Activated CD4-positive, alpha-beta T cell treated with anti-CD3 and anti-CD28 coated beads, Interleukin-2, amount 50 U/mL, for 4 hours (primary cell): ENCODE measurements at regions not wholly inside any gene's neighbourhood (a gene's known extent, or its start where the extent isn't known, plus 50 kb on each side); places are given as distances from the start of the nearest gene placed in this dataset.

ENCODE experiments used
- DNase-seq, 2 experiments: peaks; one replicate each; pipeline ENCODE4 v3.0.0-alpha.2; 2020

DNA sequence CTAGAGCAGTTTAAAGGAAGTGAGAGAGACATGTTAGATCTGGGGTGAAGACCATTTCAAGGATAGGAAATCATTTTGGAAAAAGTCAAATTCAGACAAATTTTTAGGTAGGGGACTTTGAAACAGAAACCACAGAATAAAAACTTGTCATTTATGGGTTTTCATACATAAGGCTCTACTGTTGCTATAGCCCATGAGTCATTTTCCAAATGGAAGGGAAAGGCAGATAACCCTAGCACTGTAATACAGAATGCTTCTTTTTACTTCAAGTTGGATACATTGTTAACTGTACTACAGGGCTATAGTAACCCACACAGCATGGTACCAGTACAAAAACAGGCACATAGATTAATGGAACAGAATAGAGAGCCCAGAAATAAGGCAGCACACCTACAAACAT is 455.4 kb downstream of the EBF1 start:
- no peak for DNase-seq

DNA sequence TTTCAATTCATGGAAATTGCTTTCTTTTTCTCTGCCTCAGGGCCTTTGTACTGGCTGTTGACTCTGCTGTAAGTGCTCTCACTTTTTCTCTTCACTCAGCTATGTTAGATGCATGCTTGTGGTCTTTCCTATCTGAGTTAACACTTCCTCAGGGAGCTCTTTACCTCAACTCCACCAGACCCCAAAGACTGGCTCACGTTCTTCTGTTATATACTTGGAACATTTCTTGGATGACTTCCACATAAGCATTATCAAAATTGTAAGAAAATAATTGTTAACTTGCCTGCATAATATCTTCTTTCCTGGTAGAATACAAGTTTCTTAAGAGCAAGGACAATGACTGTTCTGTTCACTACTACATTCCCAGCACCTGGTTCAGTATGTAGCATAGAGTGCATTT is 455.9 kb downstream of the EBF1 start:
- no peak for DNase-seq

DNA sequence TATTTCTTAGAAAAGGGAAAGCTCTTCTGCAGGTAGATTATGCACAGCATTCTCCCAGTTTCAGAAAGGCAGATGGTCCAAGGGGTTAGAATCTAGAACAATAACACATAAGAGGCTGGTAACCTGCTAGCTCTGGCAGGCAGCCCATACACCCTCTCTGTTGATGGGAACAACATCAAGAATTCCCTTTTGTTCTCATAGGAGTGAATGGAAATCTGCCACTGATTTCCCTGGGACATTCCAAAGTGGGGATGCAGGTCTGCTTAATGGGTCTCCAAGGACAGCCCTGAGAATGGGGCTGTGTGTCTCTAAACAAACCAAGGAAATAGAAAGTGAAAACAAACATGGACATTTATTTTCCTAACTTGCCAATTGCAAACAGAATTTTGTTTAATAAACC is 456.8 kb downstream of the EBF1 start:
- no peak for DNase-seq

DNA sequence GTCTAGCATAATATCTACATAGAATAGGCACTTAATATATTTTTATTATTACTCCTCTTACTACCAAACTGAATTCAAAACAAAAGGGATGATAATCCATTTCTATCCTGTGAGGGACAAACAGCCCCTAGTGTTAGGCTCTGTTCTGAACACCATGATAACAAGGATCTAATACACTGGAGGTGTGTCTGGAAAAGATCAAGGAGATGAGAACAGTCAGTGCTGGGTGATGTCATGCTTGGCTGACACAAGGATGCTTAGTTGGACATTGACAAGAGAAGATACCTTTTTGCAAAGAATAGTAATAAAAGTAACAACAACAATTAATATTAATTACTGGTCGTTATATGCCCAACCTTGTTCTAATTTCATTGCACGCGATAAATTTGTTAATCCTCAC is 458.7 kb downstream of the EBF1 start:
- no peak for DNase-seq

DNA sequence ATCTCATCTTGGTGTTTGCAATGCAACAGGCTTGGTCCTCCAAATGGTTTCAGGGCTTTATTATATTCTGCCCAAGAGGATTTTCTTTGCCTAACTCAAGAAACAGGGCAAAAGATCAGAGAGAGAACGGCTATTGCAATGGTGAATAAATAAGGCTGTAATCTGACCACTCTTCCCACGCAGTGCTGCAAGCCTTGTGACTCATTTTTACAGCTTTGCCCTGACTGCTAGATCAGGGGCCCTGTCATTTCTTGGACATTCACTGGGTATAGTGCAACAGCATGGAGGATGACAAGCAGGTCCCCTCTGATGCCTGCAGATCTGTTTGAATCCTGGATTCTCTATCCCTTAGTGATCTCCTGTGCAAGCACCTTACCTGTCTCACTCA is 459.1 kb downstream of the EBF1 start:
- no peak for DNase-seq

DNA sequence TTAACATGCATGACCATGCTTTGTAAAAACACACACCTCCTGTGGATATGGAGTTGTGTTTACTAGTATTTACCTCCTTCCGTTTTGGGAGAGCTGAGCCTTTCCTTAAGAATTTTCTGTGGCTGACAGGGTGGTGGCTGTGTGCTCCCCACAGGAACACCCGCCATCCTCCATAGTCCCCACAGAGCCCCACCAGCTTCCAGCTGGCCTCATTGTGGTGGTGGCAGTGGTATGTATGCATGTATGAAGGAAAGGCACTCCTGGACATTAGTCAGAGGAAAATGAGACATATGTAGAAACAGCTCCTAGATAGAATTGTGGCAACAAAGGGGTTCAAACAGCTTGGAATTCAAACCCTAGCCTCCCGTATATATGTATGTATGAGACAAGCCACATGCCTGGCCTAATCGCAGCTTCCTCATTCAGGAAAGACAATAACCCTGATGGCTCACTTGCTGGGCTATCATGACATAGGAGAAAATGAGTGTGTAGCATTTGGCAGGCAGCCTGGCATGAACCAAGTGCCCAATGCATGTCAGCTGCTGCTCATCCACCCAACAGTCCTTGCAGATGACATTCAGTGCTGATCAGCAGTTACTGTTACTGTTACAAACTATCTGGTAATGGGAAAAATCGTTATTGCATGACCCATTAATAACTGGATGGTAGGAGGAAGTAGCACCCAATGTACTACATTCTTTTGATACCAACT is 459.7 kb downstream of the EBF1 start:
- DNase-seq = no peak

DNA sequence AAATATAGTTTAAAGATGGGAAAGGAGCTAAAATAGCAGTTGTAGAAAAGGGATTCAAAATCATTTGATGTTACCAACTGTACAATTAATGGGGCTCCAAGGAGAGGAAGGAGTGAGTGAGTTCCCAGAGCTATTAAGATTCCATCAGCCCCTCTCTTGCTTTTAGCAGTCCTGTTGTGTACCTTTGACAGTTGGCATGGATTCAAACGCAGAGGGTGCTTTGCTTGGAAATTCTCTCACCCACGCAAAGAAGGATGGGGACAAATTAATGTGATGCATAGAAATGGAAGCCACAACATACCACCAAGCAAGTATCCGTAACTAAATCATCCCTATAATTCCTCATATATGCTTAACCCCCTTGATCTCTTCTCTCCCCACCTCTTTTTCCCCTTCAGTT is 461.3 kb downstream of the EBF1 start:
- no peak for DNase-seq

DNA sequence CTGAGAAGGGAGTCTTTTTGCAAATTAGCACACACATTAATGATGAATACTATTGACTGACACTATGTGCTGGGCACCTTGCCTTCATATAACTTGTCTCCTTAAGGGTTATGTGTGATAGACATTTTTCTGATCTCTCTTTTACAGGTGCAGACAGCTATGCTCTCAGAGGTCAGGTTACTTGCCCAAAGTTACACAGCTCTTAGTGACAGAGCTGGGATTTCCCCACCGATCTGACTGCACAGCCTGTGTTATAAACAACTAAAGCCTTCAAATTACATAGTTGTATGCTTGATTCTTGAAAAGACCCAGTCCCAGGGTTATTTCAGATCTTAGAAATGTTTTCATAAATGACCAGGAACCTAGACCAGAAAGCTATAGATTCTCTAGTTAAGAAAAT is 462.7 kb downstream of the EBF1 start:
- no peak for DNase-seq

DNA sequence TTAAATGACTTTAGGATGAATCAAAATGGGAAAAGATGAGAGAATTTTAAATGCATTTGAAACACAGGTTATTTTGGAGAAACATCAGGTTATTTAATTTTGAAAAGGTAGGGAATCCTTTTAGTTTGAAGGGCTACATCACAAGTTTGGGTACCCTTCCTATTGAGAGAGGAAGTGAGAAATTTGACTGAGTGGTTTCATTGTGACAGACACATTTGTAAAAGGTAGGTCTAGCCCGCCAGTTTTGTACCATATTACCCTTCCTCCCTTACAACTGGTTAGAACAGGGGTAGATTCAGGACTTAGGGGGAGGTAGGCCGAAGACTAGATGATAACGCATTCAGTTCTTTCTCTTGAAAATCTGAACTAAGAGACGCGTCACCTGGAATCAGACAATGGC is 464.2 kb downstream of the EBF1 start:
- DNase-seq = no peak

DNA sequence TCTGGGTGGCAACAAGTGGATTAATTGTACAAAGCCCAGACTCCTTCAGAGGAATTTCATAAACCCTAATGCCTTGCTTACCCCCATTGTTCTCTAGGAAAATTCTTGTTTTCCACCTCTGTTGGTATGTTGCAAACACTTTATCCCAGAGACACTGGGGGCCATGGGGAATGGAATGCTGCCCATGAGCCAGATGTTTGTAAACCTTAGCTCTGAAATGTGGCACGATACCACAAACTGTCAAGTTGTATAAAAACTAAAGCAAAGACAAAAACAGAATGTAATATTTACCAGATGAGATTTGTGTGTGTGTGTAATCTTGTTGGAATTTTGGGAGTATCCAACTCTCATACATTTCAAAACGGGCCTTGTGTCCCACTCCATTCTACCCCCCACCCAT is 465.0 kb downstream of the EBF1 start:
- no peak for DNase-seq

DNA sequence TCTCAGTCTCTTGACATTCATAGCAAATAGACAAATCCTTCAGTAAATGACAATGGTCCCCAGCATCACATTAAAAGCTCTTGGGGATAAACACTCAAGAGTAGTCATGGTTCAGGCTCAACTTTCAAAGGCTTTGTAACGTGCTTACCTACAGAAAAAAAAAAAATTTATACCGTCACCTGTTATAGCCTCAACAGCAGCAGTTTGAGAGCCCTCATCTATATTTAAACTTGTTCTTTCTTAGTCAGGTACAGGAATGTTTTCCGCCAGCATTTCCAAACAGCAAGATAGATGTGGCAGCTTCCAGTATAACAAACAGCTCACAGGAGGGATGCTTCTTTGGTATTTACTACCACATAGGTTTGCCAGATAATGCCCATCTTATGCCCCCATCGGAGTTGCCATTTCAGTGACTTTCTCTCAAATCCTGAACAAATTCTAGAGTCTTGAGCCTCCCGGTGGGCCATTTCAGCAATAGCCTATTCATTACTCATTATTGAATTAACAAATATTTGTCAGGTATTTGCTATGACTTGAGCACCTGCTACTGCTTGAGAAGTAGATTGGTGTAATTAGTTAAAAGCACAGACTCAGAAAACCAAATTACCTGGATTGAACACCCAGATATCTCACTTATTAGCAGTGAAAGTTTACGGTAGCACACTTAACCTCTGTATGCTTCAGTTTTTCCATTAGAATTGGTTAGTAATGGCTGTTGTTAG is 470.0 kb downstream of the EBF1 start:
- DNase-seq = no peak

DNA sequence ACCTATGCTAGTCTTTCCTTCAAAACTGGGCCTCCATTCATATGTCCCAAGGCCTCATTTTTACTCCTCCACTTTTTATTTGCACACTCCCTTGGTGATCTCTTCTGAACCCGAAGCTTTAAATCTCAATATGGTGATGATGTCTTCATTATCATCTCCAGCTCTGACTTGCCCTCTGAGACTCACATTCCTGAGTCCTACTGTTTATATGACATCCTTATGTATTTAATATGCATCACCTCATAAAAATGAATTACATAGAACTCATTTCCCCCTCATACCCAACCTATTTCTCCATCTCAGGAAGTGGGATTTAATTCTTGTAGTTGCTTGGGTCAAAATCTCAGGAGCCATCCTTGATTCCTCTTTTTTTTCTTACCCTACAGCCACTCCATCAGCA is 473.0 kb downstream of the EBF1 start:
- no peak for DNase-seq

DNA sequence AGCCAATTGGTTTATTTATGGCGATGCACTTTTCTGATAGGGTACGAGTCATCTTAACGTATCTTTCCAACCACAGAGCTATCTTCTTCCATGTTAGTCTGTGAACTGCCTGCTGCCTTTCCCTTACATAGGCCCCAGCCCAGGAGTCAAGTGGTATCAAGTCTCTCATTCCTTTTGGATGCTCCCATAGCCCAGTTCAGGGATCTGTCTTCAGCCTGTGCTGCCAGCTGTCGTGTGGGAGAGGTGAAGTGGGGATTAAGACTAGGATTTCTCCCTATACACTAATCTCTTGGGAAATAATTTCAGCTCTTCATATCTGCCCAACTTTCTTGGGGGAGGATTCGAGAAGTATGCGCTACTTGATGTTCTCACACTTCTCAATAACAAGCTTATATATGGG is 475.7 kb downstream of the EBF1 start:
- no peak for DNase-seq

DNA sequence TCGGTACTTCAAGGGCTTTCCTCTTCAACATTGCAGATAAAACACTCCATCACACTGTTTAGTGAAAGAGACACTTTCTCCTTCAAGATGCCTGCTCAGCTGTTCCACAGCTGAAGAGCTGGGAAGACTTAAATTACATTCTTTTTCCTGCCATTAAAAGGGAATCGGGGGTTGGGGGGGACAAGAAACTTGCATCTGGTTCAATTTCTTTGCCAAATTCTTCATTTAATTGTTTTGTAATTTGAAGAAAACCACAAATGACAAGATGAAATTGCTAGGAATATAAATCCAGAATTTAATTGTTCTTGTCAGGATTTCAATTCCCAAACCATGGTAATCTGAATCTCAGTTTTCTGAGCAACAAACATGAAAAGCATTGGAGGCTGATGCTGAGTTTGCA is 478.3 kb downstream of the EBF1 start:
- DNase-seq = no peak

DNA sequence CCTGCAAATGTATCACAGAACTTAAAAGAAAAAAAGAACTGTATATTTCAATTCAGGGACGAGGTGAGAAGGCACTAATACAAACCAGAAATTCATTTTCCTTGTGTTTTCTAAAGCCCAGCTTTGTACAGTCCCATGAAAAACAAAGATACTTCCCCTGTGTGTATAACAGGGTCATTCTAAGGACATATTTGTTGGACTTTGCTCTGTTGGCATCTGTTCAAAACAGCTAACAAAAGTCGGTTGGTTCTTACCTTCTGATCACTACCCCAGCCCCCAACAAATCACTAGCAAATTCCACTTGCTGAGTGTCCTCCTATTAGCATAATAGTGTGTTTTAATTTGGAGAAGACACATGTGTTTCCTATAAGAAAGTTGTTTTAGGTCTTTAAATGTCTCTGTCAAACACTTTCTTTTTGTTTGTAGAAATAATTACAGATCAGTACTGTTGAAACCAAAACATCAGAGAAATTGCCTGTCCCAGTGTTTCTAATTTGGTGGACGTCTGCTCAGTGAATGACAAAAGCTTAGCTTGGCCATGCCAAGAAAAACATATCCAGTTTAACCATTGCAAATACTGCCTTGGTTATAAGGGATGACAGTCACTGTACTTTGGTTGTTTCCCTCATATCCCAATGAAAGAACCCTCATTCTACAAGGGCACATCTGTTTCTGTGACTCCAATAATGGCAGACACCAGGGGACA is 480.5 kb downstream of the EBF1 start:
- no peak for DNase-seq

DNA sequence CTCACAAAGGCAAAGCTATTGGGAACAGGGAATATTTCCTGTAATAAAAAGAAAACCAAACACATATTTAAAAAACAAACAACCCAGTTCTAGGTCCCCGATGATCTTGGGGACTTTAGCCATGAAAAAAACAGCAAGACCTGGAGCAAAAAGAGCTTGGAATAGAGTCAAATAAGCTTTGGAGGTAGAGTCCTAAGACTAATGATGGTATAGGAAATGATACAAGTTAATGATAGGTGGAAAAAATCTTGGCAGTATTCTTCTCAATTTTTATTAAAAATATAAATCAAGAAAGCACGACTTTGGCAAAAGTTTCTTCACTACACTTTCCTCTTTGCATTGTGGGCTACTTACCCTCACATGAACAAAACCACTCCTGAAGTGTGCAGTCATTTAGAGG is 481.5 kb downstream of the EBF1 start:
- no peak for DNase-seq

DNA sequence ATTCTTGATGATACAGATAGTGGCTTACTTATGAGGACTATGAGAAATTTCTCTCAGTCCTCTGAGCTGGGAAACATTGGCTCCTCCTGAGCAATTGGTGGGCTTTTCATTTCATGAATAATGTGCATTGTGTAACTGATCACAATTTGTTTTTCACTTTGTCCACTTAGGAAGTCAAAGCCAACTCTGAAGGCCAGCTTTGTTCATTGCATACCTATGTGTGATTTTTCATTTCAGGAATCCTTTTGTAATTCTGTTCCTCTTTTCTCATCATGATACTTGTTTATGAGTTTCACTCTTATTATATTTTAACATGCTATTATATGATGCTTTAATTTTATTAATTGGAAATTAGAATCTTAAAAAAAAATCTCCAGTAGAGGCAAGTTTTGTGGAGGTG is 483.0 kb downstream of the EBF1 start:
- DNase-seq = no peak

DNA sequence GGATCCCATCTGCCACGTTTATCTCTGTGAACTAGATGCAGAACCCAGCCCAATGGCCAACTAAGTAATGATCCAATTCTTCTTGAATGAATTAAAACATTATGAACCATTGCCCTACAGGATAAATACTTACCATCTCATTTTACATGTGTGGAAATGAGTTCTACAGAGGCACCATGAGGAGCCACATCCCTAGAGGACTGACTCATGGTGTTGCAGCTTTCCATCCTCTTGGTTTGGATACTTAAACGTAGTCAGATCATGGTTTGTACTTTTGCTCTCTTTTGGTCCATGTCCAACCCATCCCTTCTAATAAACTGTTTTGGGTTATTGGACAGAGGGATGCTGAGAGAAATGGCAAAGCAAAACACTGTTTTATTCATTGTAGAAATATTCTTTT is 484.8 kb downstream of the EBF1 start:
- no peak for DNase-seq

DNA sequence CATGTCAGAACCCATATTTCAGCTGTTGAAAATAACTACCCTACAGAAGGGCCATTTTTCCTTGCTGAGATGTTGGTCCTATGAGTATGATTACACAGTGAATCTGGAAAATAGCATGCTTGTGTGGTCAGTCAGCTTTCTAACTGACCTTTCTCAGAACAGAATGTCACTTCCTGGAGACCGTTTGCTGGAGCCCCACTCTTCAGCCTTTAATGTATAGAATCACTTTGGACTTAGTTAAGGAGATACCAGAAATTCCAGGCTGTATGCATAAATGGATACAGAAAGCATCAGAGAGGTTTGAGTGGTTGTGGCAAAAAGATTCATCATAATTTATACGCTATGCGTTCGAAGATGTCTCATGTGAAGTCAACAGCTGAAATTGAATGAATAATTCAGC is 488.1 kb downstream of the EBF1 start:
- DNase-seq = no peak

DNA sequence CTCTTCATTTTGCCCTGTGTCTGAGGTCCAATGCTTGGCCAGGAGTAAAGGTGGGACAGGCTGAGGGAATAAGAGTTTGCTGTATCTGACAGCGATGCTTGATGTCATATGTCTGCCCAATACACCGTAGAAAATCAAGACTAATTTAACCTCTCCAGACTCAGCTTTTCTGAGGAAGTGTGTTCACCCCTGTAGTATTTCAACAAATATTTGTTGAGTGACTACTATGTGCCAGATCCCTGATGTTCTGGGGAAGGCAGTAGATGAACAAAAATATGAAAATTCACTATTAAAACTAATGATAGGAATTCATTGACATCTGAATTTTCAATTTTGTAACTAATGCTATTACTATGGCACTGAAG is 489.7 kb downstream of the EBF1 start:
- DNase-seq = no peak

DNA sequence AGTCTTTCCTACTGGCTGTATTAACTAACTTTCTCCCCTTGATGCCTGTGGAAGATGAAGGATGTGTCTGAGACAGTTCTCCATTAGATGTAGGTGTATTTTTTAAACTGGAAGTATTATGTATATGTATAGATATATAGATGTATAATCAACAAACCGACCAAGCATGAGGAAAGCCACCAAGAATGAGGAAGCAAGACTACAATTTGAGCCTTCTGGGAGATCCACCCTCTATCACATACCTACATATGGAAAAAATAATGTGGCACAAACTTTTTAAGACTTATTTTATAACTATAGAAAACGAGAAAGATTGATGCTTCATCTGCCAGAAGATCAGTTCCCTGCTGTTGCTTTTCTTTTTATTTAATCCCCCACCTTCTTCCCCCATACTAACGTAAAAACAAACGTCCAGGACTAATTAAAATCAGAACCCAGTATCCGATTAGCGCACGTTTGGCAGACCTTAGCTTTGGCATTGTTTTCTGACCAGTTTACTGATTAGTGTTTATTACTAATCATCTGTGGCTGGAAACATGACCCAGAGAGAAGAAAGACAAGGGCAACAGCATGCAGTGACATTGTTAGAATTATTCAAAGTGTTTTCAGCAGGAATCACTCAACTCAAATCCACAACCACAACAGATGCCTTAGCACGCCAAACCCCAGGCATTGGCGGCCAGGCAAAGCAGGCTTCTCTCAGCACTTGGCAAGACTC is 490.2 kb downstream of the EBF1 start:
- no peak for DNase-seq

DNA sequence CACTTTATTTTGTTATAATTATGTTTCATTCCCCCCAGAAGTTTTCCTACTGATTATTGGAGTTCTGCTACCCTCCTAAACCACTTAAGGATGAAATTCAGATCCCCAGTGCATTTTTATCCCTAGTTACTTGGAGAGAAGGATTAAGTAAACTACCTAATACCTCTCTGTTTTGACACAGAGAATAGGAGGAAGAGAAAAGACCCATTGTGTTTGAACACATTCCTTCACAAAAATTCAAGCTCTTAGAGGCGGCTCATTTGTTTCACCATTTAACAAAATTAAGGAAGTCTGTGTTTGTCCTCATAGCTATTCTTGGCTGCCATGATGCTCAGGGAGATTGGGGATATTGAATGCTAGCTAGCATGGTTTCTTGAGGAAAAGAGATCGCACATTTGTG is 492.6 kb downstream of the EBF1 start:
- no peak for DNase-seq

DNA sequence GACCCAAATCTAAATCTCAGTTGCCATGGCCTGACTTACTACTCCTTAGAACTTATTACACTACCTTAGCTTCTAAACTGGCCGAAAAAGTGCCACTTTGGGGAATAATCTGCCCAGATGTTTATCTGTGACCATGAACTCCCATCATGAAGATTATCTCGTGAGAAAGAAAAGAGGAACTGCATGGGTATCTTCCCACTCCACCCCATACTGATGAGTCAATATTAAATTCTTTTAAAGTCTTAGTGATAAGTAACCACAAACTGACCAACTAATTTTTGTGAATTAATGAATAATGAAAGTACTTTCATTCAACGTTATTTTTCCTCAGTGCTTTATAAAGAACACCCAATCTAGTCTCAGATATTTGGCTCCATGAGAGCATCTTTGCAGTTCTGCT is 493.5 kb downstream of the EBF1 start:
- no peak for DNase-seq

DNA sequence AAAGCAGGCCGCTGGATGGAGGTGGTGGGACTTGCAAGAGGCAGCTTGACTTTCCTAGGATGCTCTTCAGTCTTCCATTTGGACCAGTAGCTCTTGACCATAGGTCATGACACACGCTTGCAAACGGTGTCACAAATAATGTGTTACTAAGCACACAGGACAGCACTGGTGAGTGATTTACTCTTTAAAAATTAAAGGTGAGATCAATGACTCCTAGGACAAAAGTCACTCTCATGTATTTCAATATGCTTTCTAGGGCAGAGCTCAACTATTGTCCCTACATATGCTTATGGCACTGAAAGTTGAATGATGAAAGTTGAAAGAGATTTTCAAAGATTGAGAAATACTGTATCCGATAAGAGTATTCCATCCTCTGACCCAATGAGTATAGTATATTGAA is 496.7 kb downstream of the EBF1 start:
- DNase-seq = no peak
